ENCODE measurements at regions not wholly inside any gene's neighbourhood (a gene's known extent, or its start where the extent isn't known, plus 50 kb on each side); places are given as distances from the start of the nearest gene placed in this dataset.

- Mint-ChIP-seq H3K9me3 (peaks cover 0 to 5% (median 0%) of the 10 kb centered on the region in 7 donors), H3K27ac (no peak overlapping the region), H3K36me3 (no peaks in the 10 kb centered on the region), H3K27me3 (ENCODE audit: low read depth in 3 of 3) (peaks cover 0 to 6% (median 0%) of the 10 kb centered on the region in 3 donors), H3K4me3 (no peak overlapping the region), H3K4me1 (no peaks in the 10 kb centered on the region)
- Histone ChIP-seq H2AFZ (ENCODE audit: insufficient read depth, low read depth, low read length, poor library complexity, severe bottlenecking) (no peak overlapping the region), H3K36me3 (replicated peaks in 1 of 2; ENCODE audit: control insufficient read depth in 1 of 2, insufficient read depth in 2 of 2, low read length in 2 of 2) (no peaks in the 10 kb centered on the region), H3K9me3 (replicated peaks in 1 of 2; ENCODE audit: control insufficient read depth in 1 of 2, insufficient read depth in 1 of 2, low read length in 2 of 2) (no peaks in the 10 kb centered on the region), H3K27me3 (ENCODE audit: control insufficient read depth in 2 of 2, insufficient read depth in 2 of 2, low read length in 2 of 2) (no peaks in the 10 kb centered on the region), H3K79me2 (ENCODE audit: insufficient read depth, low read length) (no peaks in the 10 kb centered on the region), H3K27ac (ENCODE audit: low read depth in 1 of 2, low read length in 2 of 2) (no peak overlapping the region), H3K9ac (ENCODE audit: insufficient read depth, low read length, poor library complexity, severe bottlenecking) (no peak overlapping the region), H4K20me1 (ENCODE audit: insufficient read depth, low read length) (no peaks in the 10 kb centered on the region), H3K4me1 (ENCODE audit: control insufficient read depth in 1 of 2, insufficient read depth in 2 of 2, low read length in 2 of 2) (no peaks in the 10 kb centered on the region), H3K4me2 (replicated peaks; ENCODE audit: extremely low read depth, low read length, poor library complexity, severe bottlenecking) (no peak overlapping the region), H3K4me3 (replicated peaks in 1 of 3; ENCODE audit: low read depth in 2 of 3, low read length in 3 of 3) (no peak overlapping the region)
- TF ChIP-seq CTCF (IDR thresholded peaks at IDR 0.05) = no peak
- no peak for DNase-seq
- WGBS (ENCODE audit: insufficient coverage) = 95% methylated on average over 22 of the region's 25 CpGs
- intact Hi-C loops (cut with micrococcal nuclease) = no loop called here
Measured at GRCh38 chr6:167570460-167571400, 245.8 kb downstream of the TTLL2 start.

GRCh38 chr6:167571550-167571949, 246.7 kb downstream of the TTLL2 start:
- no peak for DNase-seq
- Mint-ChIP-seq H3K36me3 (no peaks in the 10 kb centered on the region), H3K4me1 (no peaks in the 10 kb centered on the region)

More at GRCh38 chr6:167571550-167571949, 246.7 kb downstream of the TTLL2 start:
- H3K9me3 ChIP-seq (replicated peaks in 1 of 2; ENCODE audit: control insufficient read depth in 1 of 2, insufficient read depth in 1 of 2, low read length in 2 of 2) = no peaks in the 10 kb centered on the region
- no peak for TF ChIP-seq CTCF (IDR thresholded peaks at IDR 0.05)
- intact Hi-C loops (cut with micrococcal nuclease) = no loop called here
- H3K36me3 ChIP-seq (replicated peaks in 1 of 2; ENCODE audit: control insufficient read depth in 1 of 2, insufficient read depth in 2 of 2, low read length in 2 of 2) = no peaks in the 10 kb centered on the region
- H3K4me3 ChIP-seq (replicated peaks in 1 of 3; ENCODE audit: low read depth in 2 of 3, low read length in 3 of 3) = no peak overlapping the region
- no peaks in the 10 kb centered on the region for H3K4me1 ChIP-seq (ENCODE audit: control insufficient read depth in 1 of 2, insufficient read depth in 2 of 2, low read length in 2 of 2)
- H3K4me3 Mint-ChIP-seq = no peak overlapping the region
- no peak overlapping the region for H3K9ac ChIP-seq (ENCODE audit: insufficient read depth, low read length, poor library complexity, severe bottlenecking)
- no peak overlapping the region for H3K27ac Mint-ChIP-seq
- no peak overlapping the region for H2AFZ ChIP-seq (ENCODE audit: insufficient read depth, low read depth, low read length, poor library complexity, severe bottlenecking)
- H3K9me3 Mint-ChIP-seq = peaks cover 0 to 7% (median under 1%) of the 10 kb centered on the region in 7 donors
- H3K79me2 ChIP-seq (ENCODE audit: insufficient read depth, low read length) = no peaks in the 10 kb centered on the region
- no peaks in the 10 kb centered on the region for H3K27me3 ChIP-seq (ENCODE audit: control insufficient read depth in 2 of 2, insufficient read depth in 2 of 2, low read length in 2 of 2)
- H3K4me2 ChIP-seq (replicated peaks; ENCODE audit: extremely low read depth, low read length, poor library complexity, severe bottlenecking) = no peak overlapping the region
- peaks cover 0 to 4% (median 0%) of the 10 kb centered on the region in 3 donors for H3K27me3 Mint-ChIP-seq (ENCODE audit: low read depth in 3 of 3)
- no peaks in the 10 kb centered on the region for H4K20me1 ChIP-seq (ENCODE audit: insufficient read depth, low read length)
- no peak overlapping the region for H3K27ac ChIP-seq (ENCODE audit: low read depth in 1 of 2, low read length in 2 of 2)
- 88% methylated on average over 5 of the region's 9 CpGs for WGBS (ENCODE audit: insufficient coverage)

Data from CD14-positive monocyte (primary cell).